ENCODE measurements at regions not wholly inside any gene's neighbourhood (a gene's known extent, or its start where the extent isn't known, plus 50 kb on each side); places are given as distances from the start of the nearest gene placed in this dataset.
"Not testable (repeated sequence)": the region's sequence is repeated elsewhere in the genome, so short reads cannot be mapped to it uniquely, and the experiment has no call there.

DNA sequence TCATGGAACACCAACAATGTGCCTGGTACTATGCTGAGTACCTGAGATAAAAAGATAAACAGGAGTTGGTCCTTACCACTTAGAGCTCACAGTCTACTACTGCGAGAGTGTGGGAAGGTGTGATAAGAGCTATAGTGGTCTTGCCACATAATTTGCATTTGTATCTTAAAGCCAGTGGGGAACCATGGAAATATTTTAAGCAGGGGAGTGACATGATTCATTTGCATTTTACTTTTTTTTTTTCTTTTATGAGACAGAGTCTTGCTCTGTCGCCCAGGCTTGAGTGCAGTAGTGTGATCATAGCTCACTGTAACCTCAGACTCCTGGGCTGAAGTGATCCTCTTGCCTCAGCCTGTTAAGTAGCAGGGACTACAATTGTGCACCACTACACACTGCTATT is 54.2 kb upstream of the FAM72C start:
- not testable (repeated sequence) for DNase-seq

DNA sequence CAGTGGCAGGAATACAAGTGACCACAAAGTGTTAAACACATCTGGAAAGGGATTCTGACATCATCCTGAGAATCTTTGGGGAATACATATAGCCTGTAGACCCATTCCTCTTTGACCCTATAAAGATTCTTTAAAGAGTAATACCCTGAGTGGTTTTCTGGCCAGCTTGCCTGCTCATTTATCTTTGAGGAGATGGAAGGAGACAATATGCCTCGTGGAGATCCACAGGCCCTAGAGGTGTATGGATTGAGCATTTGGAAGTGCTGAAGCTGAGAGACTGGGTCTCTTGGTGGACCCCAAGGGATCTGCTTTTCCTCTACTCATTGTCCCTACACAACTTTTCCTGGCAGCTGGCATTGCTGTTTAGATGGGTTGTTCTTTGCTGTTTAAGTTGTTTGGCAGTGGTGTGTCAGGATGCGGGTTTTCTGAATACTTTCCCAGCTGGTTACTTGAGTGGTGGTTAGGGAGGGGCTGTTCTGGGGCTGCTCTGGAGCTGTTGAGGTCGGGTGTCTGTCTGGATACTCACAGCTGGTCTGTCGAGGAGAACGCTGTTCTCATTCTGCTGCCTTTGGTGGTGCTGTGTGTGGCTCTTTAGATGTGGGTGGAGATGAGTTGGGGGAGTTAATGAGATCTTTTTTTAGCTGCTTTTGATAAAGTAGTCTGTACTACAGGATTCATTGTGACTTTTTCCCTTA is 50.1 kb upstream of the FAM72C start:
- DNase-seq, result not testable (repeated sequence)

All from activated T-cell treated with anti-CD3 and anti-CD28 coated beads for 4 hours (primary cell).